B cell (primary cell): ENCODE measurements at regions not wholly inside any gene's neighbourhood (a gene's known extent, or its start where the extent isn't known, plus 50 kb on each side); places are given as distances from the start of the nearest gene placed in this dataset.

ENCODE experiments used
- CTCF ChIP-seq: fragments of 200-600 bp; IDR thresholded peaks from one replicate; pipeline ENCODE4 v1.8.0; 2022; ENCODE audit warnings: antibody characterized with exemption, mild to moderate bottlenecking
- EZH2 ChIP-seq: IDR thresholded peaks from 2 replicates; pipeline ENCODE4 v1.6.1; 2012; ENCODE audit warnings: borderline replicate concordance, low read depth, mild to moderate bottlenecking, moderate library complexity, low read length; ENCODE audit not compliant: insufficient read depth, poor library complexity, severe bottlenecking

- TF ChIP-seq CTCF (no peak), EZH2 (no peak)
These were observed 282.2 kb upstream of the VLDLR start for GRCh38 chr9:2339416-2339815.
